ENCODE measurements at regions not wholly inside any gene's neighbourhood (a gene's known extent, or its start where the extent isn't known, plus 50 kb on each side); places are given as distances from the start of the nearest gene placed in this dataset.
"Not testable (repeated sequence)": the region's sequence is repeated elsewhere in the genome, so short reads cannot be mapped to it uniquely, and the experiment has no call there.

DNA sequence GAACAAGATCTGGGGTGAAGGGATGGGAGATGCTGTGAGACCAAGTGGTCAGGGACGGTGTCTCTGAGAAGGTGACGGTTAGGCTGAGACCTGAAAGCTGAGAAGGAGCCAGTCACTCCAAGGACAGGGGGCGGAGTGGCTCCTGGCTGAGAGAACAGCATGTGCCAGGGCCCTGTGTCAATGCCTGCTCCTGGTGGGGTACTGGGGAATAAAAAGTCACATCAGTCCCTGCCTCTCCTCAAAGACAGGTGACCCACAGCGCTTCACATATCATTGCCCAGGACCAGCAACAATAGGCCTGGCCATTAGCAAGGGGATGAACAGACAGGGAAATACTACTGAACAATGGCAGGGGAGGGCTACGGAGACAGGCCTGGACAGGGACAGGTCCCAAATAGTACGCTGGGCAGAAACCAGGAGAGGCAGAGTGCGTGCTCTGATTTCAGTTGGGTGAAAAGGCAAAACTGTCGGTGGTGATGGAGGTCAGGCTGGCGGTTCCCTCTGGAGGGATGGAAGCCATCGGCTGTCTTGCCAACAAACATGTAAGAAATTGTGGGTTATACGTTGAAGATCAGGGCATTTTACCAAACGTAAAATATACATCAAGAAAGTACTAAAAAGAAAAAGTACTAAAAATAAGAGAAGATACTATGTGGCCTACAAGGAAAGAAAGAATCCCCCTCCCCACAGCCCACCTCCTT is 64.3 kb downstream of the C9orf50 start:
- no peak for DNase-seq (ENCODE audit: low read depth)
- TF ChIP-seq, protein P1, sequence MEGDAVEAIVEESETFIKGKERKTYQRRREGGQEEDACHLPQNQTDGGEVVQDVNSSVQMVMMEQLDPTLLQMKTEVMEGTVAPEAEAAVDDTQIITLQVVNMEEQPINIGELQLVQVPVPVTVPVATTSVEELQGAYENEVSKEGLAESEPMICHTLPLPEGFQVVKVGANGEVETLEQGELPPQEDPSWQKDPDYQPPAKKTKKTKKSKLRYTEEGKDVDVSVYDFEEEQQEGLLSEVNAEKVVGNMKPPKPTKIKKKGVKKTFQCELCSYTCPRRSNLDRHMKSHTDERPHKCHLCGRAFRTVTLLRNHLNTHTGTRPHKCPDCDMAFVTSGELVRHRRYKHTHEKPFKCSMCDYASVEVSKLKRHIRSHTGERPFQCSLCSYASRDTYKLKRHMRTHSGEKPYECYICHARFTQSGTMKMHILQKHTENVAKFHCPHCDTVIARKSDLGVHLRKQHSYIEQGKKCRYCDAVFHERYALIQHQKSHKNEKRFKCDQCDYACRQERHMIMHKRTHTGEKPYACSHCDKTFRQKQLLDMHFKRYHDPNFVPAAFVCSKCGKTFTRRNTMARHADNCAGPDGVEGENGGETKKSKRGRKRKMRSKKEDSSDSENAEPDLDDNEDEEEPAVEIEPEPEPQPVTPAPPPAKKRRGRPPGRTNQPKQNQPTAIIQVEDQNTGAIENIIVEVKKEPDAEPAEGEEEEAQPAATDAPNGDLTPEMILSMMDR (conservative IDR thresholded peaks at IDR 0.05; ENCODE audit: low read depth, low read length): no peak
- H3K4me3 ChIP-seq (ENCODE audit: low read depth, low read length): no peak overlapping the region

DNA sequence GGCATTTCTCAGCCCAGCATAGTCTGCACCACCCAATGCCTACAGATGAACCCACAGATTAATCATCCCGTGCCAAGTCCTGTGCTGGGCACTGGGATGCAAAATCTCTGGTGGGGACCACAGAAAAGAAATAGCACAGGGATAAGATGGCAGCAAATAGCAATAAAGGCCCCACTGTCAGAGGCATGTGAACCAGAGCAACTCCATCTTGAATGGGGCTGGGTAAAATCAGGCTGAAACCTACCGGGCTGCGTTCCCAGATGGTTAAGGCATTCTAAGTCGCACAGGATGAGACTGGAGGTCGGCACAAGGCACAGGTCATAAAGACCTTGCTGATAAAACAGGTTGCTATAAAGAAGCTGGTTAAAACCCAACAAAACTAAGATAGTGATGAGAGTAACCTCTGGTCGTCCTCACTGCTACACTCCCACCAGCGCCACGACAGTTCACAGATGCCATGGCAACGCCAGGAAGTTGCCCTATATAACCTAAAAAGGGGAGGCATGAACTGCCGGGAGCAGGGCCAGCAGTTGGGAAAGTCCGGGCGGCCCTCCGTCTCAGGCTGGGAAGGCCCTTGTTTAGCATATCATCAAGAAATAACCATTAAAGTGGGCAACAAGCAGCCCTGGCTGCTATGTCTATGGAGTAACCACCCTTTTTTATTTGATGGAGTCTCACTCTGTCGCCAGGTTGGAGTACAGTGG is 65.2 kb downstream of the C9orf50 start:
- no peak overlapping the region for H3K4me3 ChIP-seq (ENCODE audit: low read depth, low read length)
- TF ChIP-seq, protein P1 (conservative IDR thresholded peaks at IDR 0.05; ENCODE audit: low read depth, low read length): no peak
- no peak for DNase-seq (ENCODE audit: low read depth)

DNA sequence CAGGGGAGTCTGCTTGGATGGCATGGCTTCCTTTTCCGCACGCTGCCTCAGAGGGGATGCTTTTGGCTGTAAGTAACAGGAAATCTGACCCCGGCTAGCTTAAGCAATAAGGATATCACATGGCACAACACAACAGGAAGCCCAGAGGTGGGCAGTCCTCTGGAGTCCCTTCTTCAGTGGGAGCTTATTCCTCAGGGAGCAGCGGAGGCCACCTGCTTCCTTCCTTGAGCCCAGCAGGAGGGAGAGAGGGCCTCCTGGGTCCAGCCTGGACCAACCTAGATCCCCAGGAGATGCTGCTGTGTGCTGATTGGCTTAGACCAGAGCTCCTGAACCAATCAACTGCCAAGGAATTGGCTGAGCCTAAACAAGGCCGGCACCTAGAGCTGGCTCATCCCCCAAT is 66.3 kb downstream of the C9orf50 start:
- TF ChIP-seq, protein P1 (conservative IDR thresholded peaks at IDR 0.05; ENCODE audit: low read depth, low read length): no peak
- no peak for DNase-seq (ENCODE audit: low read depth)
- H3K4me3 ChIP-seq (ENCODE audit: low read depth, low read length): no peak overlapping the region

DNA sequence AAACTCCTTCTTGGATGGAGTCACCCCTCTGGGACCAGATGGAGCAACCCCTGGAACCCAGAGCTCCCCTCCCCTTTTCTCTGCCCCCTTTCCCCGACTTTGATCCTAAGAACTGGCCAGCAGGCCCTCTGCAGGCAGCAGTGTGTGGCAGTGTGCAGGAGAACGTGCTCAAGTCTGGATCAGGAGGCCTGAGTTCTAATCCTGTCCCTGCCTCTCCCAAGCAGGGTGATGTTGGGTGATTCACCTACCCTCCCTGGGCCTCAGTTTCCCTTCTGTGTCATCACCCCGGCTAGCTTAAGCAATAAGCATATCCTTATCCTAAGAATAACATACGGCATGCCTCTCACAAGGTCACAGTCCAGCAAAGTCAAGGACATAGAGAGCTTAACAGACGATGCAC is 67.6 kb downstream of the C9orf50 start:
- no peak overlapping the region for H3K4me3 ChIP-seq (ENCODE audit: low read depth, low read length)
- TF ChIP-seq, protein P1 (conservative IDR thresholded peaks at IDR 0.05; ENCODE audit: low read depth, low read length): no peak
- no peak for DNase-seq (ENCODE audit: low read depth)

DNA sequence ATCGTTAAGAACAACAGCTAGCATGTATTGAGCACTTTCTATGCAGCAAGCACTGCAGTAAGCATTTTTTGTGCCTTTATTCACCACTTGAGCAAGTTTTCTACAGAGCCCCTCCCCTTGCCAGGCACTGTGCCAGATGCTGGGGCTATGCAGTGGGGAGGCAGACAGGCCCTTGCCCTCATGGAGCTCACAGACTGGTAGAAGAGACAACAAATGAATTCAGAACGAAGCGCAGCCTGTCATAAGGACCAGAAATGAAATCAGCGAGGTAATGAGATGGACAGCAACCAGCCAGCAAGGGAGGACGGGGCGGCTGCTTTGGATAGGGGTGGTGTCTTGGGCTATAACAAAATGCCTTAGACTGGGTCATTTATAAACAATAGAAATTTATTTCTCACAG is 68.8 kb downstream of the C9orf50 start:
- no peak overlapping the region for H3K4me3 ChIP-seq (ENCODE audit: low read depth, low read length)
- DNase-seq (ENCODE audit: low read depth): no peak
- TF ChIP-seq, protein P1 (conservative IDR thresholded peaks at IDR 0.05; ENCODE audit: low read depth, low read length): no peak

DNA sequence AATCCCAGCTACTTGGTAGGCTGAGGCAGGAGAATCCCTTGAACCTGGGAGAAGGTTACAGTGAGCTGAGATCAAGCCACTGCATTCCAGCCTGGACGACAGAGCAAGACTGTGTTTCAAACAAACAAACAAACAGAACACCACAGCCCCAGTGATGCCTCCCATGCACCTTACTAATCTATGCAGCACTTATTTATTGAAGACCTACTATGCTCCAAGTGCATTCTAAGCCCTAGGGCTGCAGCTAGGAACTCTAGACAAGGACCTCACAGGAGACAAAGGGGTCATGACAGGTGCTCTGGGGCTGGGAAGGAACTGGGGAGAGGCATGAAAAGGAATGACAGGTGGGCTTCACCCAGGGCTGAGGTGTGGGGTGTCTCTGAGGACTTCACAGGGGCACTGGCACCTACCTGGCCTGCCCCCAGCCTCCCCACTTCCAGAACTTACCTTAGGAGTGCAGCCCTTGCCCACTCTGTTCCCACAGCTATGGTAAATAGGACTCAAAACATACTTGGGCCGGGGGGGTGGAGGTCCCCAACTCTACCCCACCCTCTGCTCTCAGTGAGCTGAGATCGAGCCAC is 69.4 kb downstream of the C9orf50 start:
- no peak for DNase-seq (ENCODE audit: low read depth)
- no peak overlapping the region for H3K4me3 ChIP-seq (ENCODE audit: low read depth, low read length)
- TF ChIP-seq, protein P1 (conservative IDR thresholded peaks at IDR 0.05; ENCODE audit: low read depth, low read length): no peak

DNA sequence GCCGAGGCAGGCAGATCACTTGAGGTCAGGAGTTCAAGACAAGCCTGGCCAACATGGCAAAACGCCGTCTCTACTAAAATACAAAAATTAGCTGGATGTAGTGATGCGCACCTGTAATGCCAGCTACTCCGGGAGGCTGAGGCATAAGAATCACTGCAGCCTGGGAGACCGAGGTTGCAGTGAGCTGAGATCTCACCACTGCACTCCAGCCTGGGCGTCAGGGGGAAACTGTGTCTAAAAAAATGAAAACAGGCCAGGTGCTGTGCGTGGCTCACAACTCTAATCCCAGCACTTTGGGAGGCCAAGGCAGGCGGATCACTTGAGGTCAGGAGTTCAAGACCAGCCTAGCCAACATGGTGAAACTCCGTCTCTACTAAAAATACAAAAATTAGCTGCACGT is 69.9 kb downstream of the C9orf50 start:
- DNase-seq (ENCODE audit: low read depth); H3K4me3 ChIP-seq (ENCODE audit: low read depth, low read length): not testable (repeated sequence)
